HG03095 (cell line): ENCODE measurements at regions not wholly inside any gene's neighbourhood (a gene's known extent, or its start where the extent isn't known, plus 50 kb on each side); places are given as distances from the start of the nearest gene placed in this dataset.
"Not testable (repeated sequence)": the region's sequence is repeated elsewhere in the genome, so short reads cannot be mapped to it uniquely, and the experiment has no call there.

Source experiments
- ATAC-seq: cut with Tn5 transposase; IDR thresholded peaks from one replicate; pipeline ENCODE4 v1.9.1; 2021; ENCODE audit warnings: moderate library complexity; ENCODE audit not compliant: unreplicated experiment

DNA sequence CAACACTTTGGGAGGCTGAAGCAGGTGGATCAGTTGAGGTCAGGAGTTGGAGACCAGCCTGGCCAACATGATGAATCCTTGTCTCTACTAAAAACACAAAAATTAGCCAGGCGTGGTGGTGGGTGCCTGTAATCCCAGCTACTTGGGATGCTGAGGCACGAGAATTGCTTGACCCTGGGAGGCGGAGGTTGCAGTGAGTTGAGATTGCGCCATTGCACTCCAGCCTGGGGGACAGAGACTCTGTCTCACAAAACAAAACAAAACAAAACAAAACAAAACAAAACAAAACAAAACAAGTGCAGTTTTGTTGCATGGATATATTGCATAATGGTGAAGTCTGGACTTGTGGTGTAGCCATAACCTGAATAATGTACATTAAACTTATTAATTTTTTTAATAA lies 133.6 kb upstream of the ZNF217 start:
- not testable (repeated sequence) for ATAC-seq

DNA sequence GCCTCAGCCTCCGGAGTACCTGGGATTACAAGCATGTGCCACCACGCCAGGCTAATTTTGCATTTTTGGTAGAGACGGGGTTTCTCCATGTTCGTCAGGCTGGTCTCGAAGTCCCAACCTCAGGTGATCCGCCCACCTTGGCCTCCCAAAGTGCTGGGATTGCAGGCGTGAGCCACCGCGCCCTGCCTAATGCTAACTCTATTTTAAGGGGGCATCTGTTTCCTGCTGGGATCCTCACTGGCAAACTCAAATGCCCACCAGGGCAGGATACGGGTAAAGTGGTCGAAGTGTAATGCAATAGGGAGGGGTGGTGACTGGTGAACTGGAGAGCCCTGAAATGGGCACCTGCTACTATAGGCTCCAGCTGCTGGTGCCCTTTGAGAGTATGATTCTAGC lies 131.9 kb upstream of the ZNF217 start:
- ATAC-seq, result no peak

DNA sequence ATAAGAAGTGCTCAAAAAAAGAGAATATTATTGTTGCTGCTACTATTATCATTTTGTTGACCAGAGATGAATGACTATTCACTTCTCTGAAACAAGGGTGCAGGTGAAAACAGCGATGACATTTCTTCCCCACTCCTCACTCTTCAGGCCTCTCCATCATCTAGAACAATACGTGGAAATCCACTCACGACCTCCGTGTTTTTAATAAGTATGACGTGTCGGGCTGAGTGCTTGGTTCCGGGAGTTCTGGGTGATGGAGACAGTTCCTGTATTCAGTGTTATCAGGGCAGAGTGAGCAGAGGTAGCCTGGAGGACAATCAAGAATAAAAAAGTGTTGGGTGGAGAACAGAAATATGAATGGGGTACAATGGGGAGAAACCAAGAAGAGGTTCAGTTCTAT lies 130.0 kb upstream of the ZNF217 start:
- ATAC-seq, result no peak

DNA sequence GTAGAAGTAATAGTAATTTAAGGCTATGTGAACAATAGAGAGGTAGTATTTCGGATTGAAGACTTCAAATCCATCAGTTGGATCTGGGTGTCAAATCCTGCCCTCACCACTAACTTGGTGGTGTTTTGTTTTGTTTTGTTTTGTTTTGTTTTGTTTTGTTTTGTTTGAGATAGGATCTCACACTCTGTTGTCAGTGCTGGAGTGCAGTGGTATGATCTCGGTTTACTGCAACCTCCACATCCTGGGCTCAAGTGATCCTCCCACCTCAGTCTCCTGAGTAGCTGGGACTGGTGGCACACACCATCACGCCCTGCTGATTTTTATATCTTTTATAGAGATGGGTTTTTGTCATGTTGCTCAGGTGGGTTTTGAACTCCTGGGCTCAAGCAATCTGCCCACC lies 129.4 kb upstream of the ZNF217 start:
- ATAC-seq, result no peak

DNA sequence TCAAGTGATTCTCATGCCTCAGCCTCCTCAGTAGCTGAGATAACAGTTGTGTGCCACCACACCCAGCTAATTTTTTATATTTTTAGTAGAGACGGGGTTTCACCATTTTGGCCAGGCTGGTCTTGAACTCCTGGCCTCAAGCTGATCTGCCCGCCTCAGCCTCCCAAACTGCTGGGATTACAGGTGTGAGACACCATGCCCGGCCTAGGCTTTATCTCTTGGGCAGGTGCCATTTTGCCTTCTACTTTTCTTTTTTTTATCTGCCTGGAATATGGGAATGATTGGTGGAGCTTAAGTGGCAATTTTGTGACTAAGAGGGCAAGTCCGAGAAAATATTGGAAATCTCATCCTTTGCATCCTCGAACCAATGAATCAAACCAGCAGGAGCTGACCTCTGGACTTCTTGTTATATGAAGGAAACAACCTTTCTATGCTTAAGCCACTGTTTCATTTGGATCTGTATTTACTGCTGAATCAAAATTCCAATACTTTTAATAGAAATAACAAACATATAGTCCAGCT lies 128.9 kb upstream of the ZNF217 start:
- no peak for ATAC-seq

DNA sequence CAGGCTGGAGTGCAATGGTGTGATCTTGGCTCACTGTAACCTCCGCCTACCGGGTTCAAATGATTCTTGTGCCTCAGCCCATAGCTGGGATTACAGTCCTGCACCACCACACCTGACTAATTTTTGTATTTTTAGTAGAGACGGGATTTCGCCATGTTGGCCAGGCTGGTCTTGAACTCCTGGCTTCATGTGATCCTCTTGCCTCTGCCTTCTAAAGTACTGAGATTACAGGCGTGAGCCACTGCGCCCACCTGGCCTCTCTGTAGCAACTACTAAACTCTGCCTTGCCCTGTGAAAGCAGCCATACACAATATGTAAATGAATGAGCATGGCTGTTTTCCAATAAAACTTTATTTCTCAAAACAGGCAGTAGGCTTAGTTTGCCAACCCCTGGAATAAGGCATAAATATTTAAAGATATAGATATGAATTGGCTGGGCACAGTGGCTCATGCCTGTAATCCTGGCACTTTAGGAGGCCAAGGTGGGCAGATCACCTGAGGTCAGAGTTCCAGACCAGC lies 127.9 kb upstream of the ZNF217 start:
- ATAC-seq, result not testable (repeated sequence)

DNA sequence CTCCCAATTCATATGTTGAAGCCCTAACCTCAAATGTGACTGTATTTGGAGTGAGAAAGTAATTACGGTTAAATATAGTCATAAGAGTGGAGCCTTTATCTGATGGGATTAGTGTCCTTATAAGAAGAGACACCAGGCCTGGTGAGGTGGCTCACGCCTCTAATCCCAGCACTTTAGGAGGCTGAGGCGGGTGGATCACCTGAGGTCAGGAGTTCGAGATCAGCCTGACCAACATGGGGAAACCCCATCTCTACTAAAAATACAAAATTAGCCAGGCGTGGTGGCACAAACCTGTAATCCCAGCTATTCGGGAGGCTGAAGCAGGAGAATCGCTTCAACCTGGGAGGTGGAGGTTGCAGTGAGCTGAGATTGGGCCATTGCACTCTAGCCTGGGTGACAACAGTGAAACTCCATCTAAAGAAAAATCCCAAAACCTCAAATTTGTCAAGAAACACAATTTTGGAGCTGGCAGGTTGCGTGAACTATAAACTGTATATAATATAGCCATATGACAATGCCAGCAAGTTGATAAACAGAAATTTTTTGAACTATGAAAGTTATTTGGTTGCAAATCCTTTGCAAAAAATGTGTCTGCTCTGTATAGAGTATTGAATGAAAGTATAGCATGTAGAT lies 125.6 kb upstream of the ZNF217 start:
- not testable (repeated sequence) for ATAC-seq

DNA sequence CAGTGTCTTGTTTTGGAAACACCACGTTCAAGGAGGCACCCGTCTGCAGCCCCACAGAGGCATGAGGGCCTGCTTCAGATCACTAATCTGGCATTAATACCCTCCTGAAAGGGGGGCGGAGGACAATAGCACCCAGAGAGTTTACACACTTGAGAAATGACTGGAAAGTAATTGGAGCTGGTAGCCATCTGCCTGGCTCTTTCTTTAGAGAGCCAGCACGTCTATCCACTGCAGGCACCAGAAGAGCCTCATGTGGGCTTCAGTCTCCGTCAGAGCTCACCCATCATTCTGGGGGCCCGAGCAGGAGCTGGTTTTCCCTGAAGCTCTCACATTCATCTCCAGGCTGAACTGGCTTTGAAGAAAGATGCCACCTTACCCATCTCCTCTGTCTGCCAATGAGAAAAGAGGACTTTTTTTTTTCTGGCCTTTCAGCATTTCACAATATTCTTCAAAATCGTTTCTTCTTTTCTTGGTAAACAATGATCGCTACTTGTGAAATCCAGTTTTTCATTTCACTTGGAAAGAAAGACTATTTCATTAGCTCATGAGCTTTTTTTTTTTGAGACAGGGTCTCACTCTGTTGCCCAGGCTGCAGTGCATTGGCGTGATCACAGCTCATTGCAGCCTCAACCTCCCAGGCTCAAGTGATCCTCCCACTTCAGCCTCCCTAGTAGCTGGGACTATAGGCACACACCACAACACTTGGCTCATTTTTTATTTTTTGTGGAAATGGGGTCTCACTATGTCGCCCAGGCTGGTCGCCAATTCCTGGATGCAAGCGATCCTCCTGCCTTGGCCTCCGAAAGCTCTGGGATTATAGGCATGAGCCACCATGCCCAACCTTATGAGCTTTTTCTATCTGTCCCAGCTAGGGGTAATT lies 124.7 kb upstream of the ZNF217 start:
- ATAC-seq, result no peak

DNA sequence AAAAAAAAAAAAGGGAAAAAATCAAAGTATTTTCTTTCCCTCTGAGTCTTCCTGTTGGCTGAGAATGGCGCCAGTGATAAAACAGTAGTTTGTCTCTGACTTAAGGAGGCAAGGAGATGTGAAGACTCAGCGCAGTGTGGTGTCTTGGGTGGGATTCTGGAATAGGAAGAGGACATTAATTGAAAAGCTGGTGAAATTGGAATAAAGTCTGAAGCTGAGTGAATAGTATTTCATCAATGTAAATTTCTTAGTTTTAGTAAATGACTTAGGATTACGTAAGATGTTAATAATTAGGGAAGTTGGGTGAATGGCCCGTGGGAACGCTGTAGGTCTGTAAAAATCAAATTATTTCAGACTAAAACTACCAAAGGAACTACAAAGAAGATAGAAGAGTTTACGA lies 122.8 kb upstream of the ZNF217 start:
- ATAC-seq, result no peak

DNA sequence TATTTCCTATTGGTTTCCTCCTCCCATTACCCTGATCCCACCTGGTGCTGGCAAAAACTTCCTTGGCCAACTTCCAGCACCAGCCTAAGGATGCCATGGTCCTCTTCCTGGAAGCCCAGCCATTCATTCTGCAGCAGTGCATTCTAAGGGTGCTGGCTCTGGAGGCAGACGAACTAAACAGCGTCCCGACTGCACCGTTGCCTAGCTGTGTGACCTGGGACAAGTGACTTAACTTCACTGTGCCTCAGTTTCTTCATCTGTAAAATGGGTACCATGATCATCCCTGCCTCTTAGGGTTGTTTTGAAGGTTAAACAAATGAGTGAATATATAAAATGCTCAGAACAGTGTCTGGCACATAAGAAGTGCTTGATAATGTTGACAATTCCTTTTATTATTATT lies 120.9 kb upstream of the ZNF217 start:
- ATAC-seq, result no peak

DNA sequence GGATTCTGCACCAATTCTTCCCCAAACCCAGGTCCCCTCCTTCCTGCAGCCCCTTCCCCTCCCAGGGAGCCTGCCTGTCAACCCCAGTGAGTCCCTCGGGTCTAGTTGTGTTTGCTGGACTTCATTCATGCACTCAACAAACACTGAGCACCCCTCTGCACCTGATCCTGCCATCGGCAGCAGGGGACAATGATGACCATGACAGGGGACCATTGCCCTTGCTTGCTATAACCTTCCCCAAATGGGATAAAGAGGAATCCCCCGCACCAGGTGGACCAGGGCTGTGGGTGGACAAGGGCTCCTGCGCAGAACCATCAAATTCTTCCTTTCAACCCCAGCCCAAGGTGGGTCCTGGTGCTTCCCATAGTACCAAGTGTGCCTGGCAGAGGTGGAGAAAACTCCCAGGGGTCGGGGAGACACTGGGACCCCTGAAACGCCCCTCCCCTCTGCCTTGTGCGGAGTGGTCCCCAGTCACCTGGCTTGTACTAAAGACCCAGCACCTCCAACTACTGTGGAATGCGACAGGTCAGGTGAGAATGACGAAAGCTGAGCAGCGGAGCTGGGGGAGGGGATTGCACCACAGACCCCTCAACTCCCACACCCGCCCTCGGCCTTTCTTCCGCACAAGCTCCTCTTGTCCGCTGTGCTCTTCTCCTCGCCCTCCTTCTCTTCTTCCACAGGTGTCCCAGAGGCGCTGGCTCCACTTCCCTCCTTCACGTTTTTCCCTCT lies 119.9 kb upstream of the ZNF217 start:
- no peak for ATAC-seq

DNA sequence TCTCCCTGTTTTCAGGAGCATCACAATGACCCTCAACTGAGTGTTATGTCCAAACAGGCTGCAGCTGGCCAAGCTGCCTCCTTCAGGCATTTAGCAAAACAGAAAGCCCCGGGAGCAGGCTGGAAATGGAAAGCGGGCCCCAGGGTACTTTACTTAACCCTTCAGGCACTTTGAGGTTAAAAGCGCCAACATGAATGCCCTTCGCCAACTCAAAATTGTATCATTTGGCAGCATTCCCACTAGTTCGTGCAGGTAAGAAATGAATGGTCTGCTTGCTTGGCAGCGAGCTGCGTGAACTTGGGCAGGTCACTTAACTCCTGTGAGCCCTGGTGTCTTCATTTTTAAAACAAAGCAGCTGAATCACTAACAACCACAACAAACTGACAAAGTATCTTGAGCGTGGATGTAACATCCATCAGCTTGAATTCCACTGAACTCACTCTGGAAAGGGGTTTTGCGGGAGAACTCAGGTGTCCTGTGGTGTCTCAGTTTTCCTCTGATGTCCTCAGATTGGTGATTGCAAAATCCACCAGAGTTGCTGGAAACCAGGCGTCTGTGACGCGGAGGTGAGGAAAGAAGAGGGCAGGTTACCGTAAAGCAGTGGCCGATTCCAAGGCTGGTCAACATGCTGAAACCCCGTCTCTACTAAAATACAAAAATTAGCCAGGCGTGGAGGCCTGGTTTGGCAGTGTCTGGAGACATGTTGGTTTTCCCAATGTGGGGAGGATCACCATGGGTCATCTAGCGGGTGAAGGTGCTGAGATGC lies 118.8 kb upstream of the ZNF217 start:
- no peak for ATAC-seq

DNA sequence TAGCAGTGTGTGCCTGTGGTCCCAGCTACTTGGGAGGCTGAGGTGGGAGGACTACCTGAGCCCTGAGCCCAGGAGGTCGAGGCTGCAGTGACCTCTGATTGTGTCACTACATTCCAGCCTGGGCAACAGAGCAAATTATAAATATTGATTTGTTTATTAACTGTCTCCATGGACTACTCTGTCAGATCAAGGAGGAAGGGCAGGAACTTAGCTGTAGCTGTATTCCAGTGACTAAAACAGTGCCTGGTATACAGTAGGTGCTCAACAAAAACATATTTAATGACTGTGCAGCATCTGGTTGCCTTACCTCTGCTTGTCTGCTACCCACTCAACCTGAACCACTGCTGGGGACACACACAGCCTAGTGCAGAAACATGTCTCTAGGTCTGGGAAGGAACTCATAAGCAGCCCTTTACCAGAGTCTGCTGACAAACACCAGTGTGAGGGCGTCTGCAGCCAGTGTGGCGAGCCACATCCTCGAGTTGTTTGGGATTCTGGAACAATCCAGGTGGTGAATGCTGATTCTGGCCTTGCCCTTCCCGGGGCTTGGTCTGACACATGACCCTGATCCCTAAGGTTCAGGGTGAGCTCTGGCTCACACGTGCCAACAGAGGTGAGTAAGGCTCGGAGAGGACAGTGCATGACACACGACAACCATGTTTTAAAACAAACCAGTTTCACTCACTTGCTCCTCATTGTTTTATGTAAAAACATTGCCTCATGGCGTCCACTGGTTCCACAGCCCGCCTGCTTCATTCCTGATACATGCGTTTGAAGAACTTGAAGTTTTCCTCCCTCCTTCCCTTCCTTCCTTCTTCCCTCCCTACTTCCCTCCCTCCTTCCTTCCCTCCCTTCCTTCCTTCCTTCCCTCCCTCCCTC lies 117.9 kb upstream of the ZNF217 start:
- ATAC-seq, result no peak

DNA sequence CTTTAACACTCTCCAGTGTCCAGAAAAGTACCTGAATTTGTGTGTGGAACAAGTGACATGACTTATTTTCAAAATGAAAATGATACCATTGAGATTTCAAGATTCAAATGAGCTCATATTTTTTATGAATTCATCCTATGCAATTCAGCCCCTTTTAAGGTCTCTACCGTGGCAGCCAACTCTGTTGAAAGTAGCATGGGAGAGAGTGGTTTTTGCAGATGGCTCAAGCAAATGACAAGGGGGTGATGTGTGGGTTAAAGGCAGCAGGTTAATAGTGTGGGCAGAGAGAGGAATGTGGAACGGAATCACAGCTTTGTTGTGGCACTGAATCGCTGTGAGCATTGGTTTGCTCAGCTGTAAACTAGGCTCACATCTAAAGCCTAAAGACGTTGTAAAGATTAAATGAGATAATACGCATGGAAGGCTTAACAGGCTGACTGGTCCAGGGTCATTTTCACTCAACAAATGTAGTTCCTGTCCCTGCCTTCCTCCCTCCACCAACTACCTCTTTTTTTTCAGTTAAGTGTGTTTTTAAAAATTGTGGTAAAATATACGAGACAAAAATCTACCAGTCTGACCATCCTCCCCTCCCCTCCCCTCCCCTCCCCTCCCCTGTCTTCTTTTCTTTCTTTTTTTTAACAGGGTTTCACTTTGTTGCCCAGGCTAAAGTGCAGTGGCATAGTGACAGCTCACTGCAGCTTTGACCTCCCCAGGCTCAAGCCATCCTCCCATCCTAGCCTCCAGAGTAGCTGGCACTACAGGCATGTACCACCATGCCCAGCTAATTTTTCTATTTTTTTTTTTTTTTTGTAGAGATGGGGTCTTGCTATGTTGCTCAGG lies 114.7 kb upstream of the ZNF217 start:
- ATAC-seq, result peak; percentile 46

DNA sequence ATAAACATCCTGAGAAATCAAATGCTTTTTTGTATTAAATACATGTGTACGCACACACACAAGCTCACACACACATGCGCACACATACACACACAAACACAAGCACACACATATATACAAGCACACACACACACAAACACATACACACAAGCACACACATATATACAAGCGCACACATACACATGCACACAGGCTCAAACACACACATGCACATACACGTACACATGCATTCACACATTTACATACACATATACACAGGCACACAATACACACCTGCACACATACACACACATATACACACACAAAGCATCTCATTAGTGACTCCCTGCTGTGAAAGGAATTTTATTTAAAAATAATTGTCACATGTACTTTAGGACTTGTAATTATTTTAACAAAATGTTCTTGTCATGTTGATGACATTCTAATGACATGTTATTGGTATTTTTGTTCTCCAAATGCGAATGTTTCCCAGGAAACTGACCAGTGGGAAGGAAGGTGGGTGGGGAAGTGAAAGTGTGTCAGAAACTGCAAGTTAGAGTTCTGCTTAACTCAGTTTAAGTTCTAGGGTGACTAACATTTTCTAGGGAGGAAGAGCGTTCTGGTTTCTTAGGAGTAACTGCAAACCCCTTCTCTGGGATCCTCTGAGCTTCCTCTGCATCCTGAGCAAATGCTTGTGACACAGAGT lies 113.9 kb upstream of the ZNF217 start:
- peak; percentile 43 for ATAC-seq

DNA sequence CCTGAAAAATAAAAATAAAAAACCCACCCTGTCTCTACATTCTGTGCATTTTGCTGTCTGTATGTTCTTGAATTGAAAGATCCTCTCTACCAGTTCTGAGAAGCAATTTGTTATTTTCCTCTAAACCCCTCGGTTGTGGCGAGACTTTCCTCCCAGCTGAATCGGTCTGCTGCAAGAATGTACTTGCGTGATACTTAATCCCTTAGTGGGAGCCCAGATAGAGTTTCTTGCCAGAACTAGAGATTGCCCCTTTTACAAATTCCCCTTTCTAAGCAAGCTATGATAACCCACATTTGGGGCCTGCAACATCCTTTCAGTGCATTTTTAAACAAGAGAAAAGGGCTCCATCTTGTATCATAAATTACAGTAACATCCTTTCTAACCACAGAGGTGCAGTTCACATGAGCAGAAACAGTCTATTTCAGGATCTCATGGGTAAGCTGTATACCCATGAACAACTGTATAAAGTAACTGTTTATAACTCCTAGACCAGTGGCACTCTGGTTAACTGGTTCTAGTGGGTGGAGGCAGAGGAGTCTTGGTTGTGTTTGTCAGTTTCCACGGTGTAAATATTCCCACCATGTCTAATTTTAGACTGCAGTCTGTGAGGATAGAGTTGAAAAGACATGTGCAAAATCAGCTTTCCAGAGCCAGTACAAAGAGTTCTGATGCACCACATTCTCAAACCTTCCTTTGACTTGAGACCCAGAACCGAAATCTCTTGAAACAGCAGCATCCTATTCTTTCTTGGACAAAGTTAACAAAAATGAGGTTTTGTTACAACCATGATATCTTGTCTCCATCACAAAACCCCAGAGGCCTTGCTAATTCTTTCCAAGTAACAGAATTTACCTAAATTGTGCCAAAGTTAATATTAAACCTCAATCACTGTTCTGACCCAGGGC lies 113.1 kb upstream of the ZNF217 start:
- no peak for ATAC-seq

DNA sequence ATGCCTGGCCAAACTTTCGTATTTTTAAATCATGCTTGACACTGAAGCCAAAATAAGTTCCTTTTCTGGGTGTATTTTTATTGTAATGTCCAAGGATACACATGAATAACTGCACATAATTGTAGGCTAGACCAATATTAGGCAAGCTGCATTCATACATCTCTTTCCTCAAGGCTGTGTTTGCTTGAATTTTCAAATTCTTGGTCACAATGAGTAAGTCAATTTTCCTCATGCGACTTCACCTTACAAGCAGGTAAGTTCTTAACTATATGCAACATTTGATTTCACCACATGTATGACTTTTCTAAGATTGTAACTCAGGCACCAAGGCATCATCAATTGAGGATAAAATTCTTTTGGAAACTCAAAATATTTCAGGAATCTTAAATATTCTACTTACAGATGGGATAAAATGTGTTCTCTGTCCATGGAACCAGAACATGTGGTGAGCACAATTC lies 112.4 kb upstream of the ZNF217 start:
- ATAC-seq, result no peak
